Posterior vena cava (tissue), 2 donors: ENCODE measurements at regions not wholly inside any gene's neighbourhood (a gene's known extent, or its start where the extent isn't known, plus 50 kb on each side); places are given as distances from the start of the nearest gene placed in this dataset.
"Not testable (repeated sequence)": the region's sequence is repeated elsewhere in the genome, so short reads cannot be mapped to it uniquely, and the experiment has no call there.

Experiments
- DNase-seq: peaks from one replicate; pipeline ENCODE4 v3.0.0-alpha.2; 2020; ENCODE audit warnings: low spot score
- intact Hi-C, 2 donors: fragments of 100-400 bp; cut with DNase I; formaldehyde crosslinking; loops; one replicate each; pipeline versions ENCODE4 v1.14.1 to v1.14.2; 2022 to 2023
- donor health status: DM: yes; HTN: yes; CAD: no.
- donor health status: DM: yes; HTN: yes; CAD: no.

- intact Hi-C loops: no loop called here
- DNase-seq: no peak
Observed at GRCh38 chr3:110521019-110521418, 550.6 kb upstream of the NECTIN3 start.

GRCh38 chr3:110525558-110526064 is 546.0 kb upstream of the NECTIN3 start:
- intact Hi-C loops, DNase-seq: not testable (repeated sequence)

- intact Hi-C loops: no loop called here
- DNase-seq: no peak
Observed at GRCh38 chr3:110526777-110527727, 544.6 kb upstream of the NECTIN3 start.

GRCh38 chr3:110528305-110529121 is 543.1 kb upstream of the NECTIN3 start:
- intact Hi-C loops: no loop called here
- no peak for DNase-seq

GRCh38 chr3:110530902-110531301 is 540.7 kb upstream of the NECTIN3 start:
- no peak for DNase-seq
- intact Hi-C loops: no loop called here

GRCh38 chr3:110533089-110533488 is 538.5 kb upstream of the NECTIN3 start:
- no peak for DNase-seq
- intact Hi-C loops: no loop called here

GRCh38 chr3:110542552-110543150 is 529.0 kb upstream of the NECTIN3 start:
- no peak for DNase-seq
- intact Hi-C loops: no loop called here

GRCh38 chr3:110544730-110545129 is 526.9 kb upstream of the NECTIN3 start:
- DNase-seq: no peak
- intact Hi-C loops: no loop called here

GRCh38 chr3:110550511-110550910 is 521.1 kb upstream of the NECTIN3 start:
- intact Hi-C loops: no loop called here
- no peak for DNase-seq

GRCh38 chr3:110562621-110563020 is 509.0 kb upstream of the NECTIN3 start:
- intact Hi-C loops: no loop called here
- DNase-seq: no peak

GRCh38 chr3:110564674-110565073 is 506.9 kb upstream of the NECTIN3 start:
- DNase-seq: no peak
- intact Hi-C loops: no loop called here

GRCh38 chr3:110567029-110567428 is 504.6 kb upstream of the NECTIN3 start:
- no peak for DNase-seq
- intact Hi-C loops: no loop called here

GRCh38 chr3:110568246-110568645 is 503.4 kb upstream of the NECTIN3 start:
- no peak for DNase-seq
- intact Hi-C loops: no loop called here

GRCh38 chr3:110569073-110569472 is 502.5 kb upstream of the NECTIN3 start:
- intact Hi-C loops: no loop called here
- DNase-seq: no peak

GRCh38 chr3:110575702-110576101 is 495.9 kb upstream of the NECTIN3 start:
- intact Hi-C loops: no loop called here
- DNase-seq: no peak

GRCh38 chr3:110576960-110577359 is 494.7 kb upstream of the NECTIN3 start:
- intact Hi-C loops: no loop called here
- no peak for DNase-seq

GRCh38 chr3:110577854-110578253 is 493.8 kb upstream of the NECTIN3 start:
- intact Hi-C loops: no loop called here
- DNase-seq: no peak

GRCh38 chr3:110579840-110580550 is 491.6 kb upstream of the NECTIN3 start:
- intact Hi-C loops: no loop called here
- DNase-seq: no peak

- no peak for DNase-seq
- intact Hi-C loops: no loop called here
Observed at GRCh38 chr3:110583373-110583935, 488.2 kb upstream of the NECTIN3 start.
